Astrocyte (in vitro differentiated cells and primary cell): ENCODE measurements at regions not wholly inside any gene's neighbourhood (a gene's known extent, or its start where the extent isn't known, plus 50 kb on each side); places are given as distances from the start of the nearest gene placed in this dataset.

ENCODE experiments used
- CTCF ChIP-seq: IDR thresholded peaks from 2 replicates; pipeline ENCODE4 v1.5.1; 2011; ENCODE audit warnings: low read depth, mild to moderate bottlenecking, inconsistent platforms, low read length, moderate library complexity; ENCODE audit not compliant: insufficient read depth
- EZH2 ChIP-seq: IDR thresholded peaks from 2 replicates; pipeline ENCODE4 v1.6.1; 2012; ENCODE audit warnings: mild to moderate bottlenecking, low read length, inconsistent platforms; ENCODE audit not compliant: insufficient read depth

DNA sequence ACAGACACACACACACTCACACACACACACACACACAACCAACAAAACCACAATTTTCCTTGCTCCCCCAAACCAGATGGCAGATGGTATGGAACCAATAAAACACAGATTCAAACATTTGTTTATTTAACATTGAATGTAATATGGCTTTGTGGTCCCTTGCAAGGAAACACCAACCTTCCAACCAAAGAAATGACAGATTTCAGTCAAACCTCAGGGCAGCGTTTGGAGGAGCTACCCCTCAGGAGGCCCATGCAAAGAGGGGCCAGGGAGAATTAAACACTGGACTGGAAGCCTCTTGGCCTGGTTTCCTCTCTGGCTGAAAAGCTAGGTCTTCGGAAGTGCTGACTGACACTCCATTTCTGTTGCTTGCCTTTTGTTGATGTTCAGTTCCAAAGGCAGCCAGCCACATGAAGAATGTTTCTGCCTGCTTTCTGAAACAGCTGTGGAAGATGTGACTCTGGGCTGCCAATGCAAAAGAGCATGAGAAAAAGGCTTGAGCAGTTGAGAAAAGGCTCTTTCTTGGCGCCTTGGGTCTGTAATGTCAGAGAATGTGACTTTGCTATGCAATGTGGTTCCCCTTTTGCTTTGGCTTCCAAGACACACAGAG is 296.1 kb downstream of the RPLP1 start:
- TF ChIP-seq CTCF (no peak), EZH2 (no peak)
